Stomach smooth muscle (tissue), 2 donors: ENCODE measurements at regions not wholly inside any gene's neighbourhood (a gene's known extent, or its start where the extent isn't known, plus 50 kb on each side); places are given as distances from the start of the nearest gene placed in this dataset.

Experiments used
- H3K27ac ChIP-seq: one replicate; pipeline ENCODE4 v1.7.0; 2013; ENCODE audit warnings: mild to moderate bottlenecking, low read length, inconsistent platforms
- H3K27me3 ChIP-seq, 2 donors: one replicate each; pipeline ENCODE4 v1.7.0; 2013; ENCODE audit warnings: low read length in 2 of 2; ENCODE audit not compliant: insufficient read depth in 2 of 2, control insufficient read depth in 1 of 2
- H3K36me3 ChIP-seq, 2 donors: one replicate each; pipeline ENCODE4 v1.7.0; 2013; ENCODE audit warnings: low read length in 2 of 2; ENCODE audit not compliant: control insufficient read depth in 2 of 2, insufficient read depth in 2 of 2
- H3K4me1 ChIP-seq: one replicate; pipeline ENCODE4 v1.7.0; 2013; ENCODE audit warnings: low read length; ENCODE audit not compliant: control insufficient read depth, insufficient read depth
- H3K4me3 ChIP-seq, 2 donors: one replicate each; pipeline ENCODE4 v1.7.0; 2013; ENCODE audit warnings: low read length in 2 of 2
- H3K9ac ChIP-seq, 2 donors: one replicate each; pipeline ENCODE4 v1.7.0; 2013; ENCODE audit warnings: low read length in 2 of 2, mild to moderate bottlenecking in 1 of 2
- H3K9me3 ChIP-seq, 2 donors: one replicate each; pipeline ENCODE4 v1.7.0; 2013; ENCODE audit warnings: low read length in 2 of 2; ENCODE audit not compliant: control insufficient read depth in 2 of 2
- donor health status: healthy.
- donor health status: Pancreatic carcinoma.

- no peak overlapping the region for H3K9ac ChIP-seq
- H3K9me3 ChIP-seq, result no peaks in the 10 kb centered on the region
- H3K4me3 ChIP-seq, result no peak overlapping the region
- no peaks in the 10 kb centered on the region for H3K36me3 ChIP-seq
- no peak overlapping the region for H3K27ac ChIP-seq
- H3K4me1 ChIP-seq, result no peaks in the 10 kb centered on the region
- no peaks in the 10 kb centered on the region for H3K27me3 ChIP-seq
Observed at GRCh38 chr3:72306800-72307341, 521.9 kb upstream of the PROK2 start.

DNA sequence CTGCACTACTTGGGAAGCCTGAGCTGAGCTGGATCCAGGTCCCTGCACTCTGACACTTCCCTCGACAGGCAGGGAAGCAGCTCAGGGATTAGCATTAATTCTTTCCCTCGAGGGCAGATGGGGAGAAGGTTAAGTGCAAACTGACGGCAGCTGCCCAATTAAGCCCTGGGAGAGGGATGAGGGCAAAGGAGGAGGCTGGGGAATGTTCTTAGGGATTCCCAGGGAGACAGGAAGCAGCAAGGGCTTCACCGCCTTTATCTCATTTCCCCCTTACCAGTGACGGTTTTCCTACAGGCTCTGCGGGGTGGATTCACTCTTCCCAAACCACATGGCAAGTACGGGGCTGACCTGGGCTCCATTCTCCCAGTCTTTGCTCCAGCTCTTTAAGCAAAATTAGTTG, 519.0 kb upstream of the PROK2 start:
- H3K36me3 ChIP-seq, result no peaks in the 10 kb centered on the region
- H3K27me3 ChIP-seq, result no peaks in the 10 kb centered on the region
- H3K9me3 ChIP-seq, result no peaks in the 10 kb centered on the region
- no peak overlapping the region for H3K4me3 ChIP-seq
- H3K27ac ChIP-seq, result no peak overlapping the region
- H3K4me1 ChIP-seq, result peaks cover under 1% of the 10 kb centered on the region
- no peak overlapping the region for H3K9ac ChIP-seq

DNA sequence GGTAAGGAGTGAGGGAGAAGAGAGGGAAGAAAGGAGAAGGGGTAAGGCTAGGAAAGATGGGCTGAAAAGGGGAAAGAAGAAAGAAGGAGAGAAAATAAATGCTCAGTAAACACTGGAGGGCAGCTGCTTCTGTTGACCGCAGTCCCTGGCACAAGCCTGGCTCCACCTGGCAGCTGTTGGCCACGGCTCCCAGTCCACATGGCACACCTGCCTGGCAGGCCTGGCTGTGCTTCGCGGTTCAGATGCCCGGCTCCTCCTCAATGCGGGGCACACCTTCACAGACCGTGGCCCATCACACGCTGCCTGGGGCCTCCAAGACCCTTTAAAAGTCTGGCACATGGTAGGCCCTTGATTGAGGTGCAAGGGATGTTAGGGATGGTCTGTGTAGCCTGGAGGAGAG, 516.8 kb upstream of the PROK2 start:
- H3K27ac ChIP-seq, result no peak overlapping the region
- H3K9ac ChIP-seq, result no peak overlapping the region
- H3K9me3 ChIP-seq, result no peaks in the 10 kb centered on the region
- H3K4me3 ChIP-seq, result no peak overlapping the region
- peaks cover 9% of the 10 kb centered on the region for H3K4me1 ChIP-seq
- no peaks in the 10 kb centered on the region for H3K27me3 ChIP-seq
- H3K36me3 ChIP-seq, result no peaks in the 10 kb centered on the region

GRCh38 chr3:72300621-72301020, 515.7 kb upstream of the PROK2 start:
- Histone ChIP-seq H3K4me1 (peaks cover 15% of the 10 kb centered on the region), H3K27ac (no peak overlapping the region), H3K4me3 (no peak overlapping the region), H3K9ac (no peak overlapping the region), H3K36me3 (no peaks in the 10 kb centered on the region), H3K27me3 (no peaks in the 10 kb centered on the region), H3K9me3 (no peaks in the 10 kb centered on the region)

DNA sequence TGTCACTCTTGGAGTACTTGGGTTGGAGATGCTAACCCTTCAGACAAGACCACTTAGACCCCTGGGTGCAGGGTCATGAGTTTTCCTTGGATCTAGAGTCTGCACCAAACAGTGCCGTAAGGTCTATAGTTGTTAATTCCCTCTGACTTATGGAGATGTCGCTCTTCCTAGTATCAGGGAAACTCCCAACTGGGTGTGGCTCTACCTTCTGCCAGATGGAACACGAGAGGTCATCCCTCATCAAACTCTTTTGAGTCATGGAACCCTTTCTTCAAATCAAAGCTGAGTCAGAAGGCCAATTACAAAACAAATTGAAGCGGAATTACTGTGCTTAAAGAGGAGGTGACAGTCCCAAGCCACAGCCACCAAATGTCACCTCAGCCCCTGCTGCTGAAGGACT, 514.9 kb upstream of the PROK2 start:
- no peak overlapping the region for H3K27ac ChIP-seq
- no peak overlapping the region for H3K9ac ChIP-seq
- H3K36me3 ChIP-seq, result no peaks in the 10 kb centered on the region
- H3K27me3 ChIP-seq, result no peaks in the 10 kb centered on the region
- no peak overlapping the region for H3K4me3 ChIP-seq
- H3K9me3 ChIP-seq, result no peaks in the 10 kb centered on the region
- peaks cover 15% of the 10 kb centered on the region for H3K4me1 ChIP-seq

GRCh38 chr3:72299321-72299802, 514.4 kb upstream of the PROK2 start:
- H3K9me3 ChIP-seq, result no peaks in the 10 kb centered on the region
- H3K9ac ChIP-seq, result no peak overlapping the region
- peaks cover 15% of the 10 kb centered on the region for H3K4me1 ChIP-seq
- no peak overlapping the region for H3K4me3 ChIP-seq
- no peak overlapping the region for H3K27ac ChIP-seq
- no peaks in the 10 kb centered on the region for H3K27me3 ChIP-seq
- no peaks in the 10 kb centered on the region for H3K36me3 ChIP-seq

DNA sequence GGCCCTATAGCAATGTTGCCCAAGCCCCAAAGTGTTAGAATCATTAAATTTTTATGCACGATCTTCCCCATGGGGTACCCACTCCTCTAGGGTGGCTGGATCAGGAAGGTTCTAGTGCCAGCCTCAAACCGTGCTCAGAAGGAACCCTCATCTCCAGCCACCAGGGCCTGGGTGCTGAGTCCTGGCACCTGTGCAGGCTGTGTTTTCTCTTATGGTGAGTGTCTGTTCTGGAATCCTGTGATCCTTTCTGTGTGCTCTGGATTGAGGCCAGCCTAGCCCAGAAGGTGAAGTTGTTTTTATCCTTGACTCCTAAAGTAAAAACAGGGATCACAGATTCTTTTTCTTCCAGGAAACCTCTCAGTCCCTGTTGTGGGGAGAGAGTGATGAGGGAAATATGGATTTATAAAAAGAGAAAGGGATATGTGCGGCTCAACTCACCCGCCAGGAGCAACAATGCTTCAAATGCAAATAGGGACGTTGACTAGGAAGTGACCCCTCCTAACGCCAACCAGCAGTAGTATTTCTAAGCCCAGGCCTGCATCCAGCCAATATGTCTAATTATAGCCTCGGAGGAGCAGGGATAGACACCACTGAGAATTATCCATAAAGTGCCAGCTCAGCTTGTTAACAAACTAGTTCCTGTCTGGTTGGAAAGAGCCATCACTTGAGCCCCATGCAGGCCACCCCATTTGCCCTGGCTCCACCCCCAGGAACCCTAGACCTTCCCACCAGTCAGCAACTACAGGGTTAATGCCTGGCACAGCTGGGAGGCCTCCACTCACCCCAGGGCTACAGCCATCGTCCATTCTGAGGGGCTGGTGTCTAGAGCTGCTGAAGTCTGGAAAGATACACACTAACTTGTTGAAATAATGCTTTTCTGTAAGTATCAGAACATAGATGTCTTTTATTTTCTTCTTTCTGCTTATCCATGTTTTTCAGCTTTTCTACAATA, 513.5 kb upstream of the PROK2 start:
- no peaks in the 10 kb centered on the region for H3K27me3 ChIP-seq
- H3K9me3 ChIP-seq, result no peaks in the 10 kb centered on the region
- H3K9ac ChIP-seq, result peak overlapping the region in 1 of 2 donors; percentile 21
- no peak overlapping the region for H3K4me3 ChIP-seq
- H3K36me3 ChIP-seq, result no peaks in the 10 kb centered on the region
- H3K4me1 ChIP-seq, result peaks cover 15% of the 10 kb centered on the region
- H3K27ac ChIP-seq, result peak overlapping the region; percentile 31

DNA sequence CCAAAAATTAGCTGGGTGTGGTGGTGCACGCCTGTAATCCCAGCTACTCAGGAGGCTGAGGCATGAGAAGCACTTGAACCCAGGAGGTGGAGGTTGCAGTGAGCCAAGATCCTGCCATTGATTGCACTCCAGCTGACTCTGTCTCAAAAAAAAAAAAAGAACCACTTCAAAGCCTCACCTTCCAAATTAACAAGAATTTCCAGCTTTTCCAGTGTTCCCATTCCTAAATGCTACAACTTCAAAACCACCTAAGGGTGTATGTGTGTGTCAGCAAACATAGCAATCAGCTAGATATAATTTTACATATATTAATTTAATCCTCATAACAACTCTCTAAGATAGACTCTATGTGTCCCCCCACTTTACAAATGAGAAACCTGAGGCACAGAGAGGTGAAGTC, 512.5 kb upstream of the PROK2 start:
- no peaks in the 10 kb centered on the region for H3K9me3 ChIP-seq
- H3K4me3 ChIP-seq, result no peak overlapping the region
- H3K4me1 ChIP-seq, result peaks cover 15% of the 10 kb centered on the region
- H3K27me3 ChIP-seq, result no peaks in the 10 kb centered on the region
- no peak overlapping the region for H3K9ac ChIP-seq
- H3K27ac ChIP-seq, result no peak overlapping the region
- H3K36me3 ChIP-seq, result no peaks in the 10 kb centered on the region

GRCh38 chr3:72296477-72297111, 511.6 kb upstream of the PROK2 start:
- Histone ChIP-seq H3K9ac (no peak overlapping the region), H3K36me3 (no peaks in the 10 kb centered on the region), H3K9me3 (no peaks in the 10 kb centered on the region), H3K4me1 (peaks cover 15% of the 10 kb centered on the region), H3K27me3 (no peaks in the 10 kb centered on the region), H3K4me3 (no peak overlapping the region), H3K27ac (no peak overlapping the region)

DNA sequence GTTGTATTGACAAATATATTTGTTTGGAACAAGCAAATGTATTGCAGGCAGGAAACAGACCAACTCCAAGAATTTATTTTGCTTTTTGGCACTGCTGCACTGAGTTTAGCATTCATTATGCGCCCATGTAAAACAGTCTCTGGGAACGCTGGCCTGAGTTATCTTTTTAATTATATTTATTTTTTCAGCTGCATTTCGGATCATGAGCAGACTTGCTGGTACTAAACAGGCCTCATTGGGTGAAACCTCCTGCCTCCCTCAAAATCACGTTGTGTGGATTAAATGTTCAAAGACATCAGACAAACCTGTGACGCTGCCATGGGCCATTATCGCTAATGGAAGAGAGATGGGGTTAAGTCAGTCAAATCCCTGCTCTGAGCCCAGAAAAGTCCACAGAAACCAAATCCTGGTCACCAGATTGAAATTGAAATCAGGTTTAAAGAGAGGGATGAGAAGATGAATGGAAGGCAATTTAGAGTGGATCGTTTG, 511.1 kb upstream of the PROK2 start:
- Histone ChIP-seq H3K9ac (no peak overlapping the region), H3K4me3 (no peak overlapping the region), H3K27ac (no peak overlapping the region), H3K9me3 (no peaks in the 10 kb centered on the region), H3K27me3 (no peaks in the 10 kb centered on the region), H3K4me1 (peaks cover 15% of the 10 kb centered on the region), H3K36me3 (no peaks in the 10 kb centered on the region)
